ENCODE measurements at regions not wholly inside any gene's neighbourhood (a gene's known extent, or its start where the extent isn't known, plus 50 kb on each side); places are given as distances from the start of the nearest gene placed in this dataset.

DNA sequence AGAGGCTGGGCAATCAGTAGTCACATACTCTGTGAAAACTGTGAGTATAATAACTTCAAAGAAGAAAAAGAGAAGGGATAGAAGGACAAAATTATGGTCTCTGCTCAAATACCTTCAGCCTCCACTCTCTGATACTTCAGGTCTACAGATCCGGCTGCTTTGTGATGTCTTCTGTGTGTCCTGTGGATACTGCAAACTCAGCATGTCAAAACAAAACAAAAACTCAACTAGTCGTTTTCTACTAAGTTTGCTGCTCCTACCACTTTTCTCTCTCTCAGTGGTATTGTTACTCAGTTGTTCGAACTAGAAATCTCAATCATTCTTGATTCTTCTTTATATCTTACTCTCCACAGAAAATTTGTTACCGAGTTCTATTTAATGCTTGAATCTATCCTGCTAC, 202.4 kb upstream of the ANK2 start:
- FAIRE-seq, result no peak
- no TSS peak for BruUV-seq (replicated peaks)
- POLR2A ChIA-PET, result no interaction called here

DNA sequence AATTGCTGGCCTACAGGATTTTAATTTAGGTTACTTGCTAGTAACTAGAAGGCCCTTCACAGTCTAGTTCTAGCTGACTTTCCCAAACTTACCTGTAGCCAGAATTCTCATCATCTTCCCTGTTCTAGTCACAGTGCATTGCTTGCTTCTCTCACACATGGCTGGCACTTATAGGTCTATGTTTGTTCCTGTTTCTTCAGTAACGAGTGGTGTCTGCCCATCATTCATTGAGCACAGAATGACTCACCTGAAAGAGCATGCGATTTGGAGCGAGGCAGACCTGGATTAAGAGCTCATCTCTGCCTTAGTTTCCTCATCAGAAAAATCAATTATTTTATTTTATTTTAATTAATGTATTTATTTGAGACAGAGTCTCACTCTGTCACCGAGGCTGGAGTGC, 201.7 kb upstream of the ANK2 start:
- no peaks in the 10 kb centered on the region for H3K36me3 ChIP-seq (ENCODE audit: control insufficient read depth in 2 of 2, extremely low read depth in 1 of 2, insufficient read depth in 2 of 2, low read length in 2 of 2)
- no peak overlapping the region for H3K4me3 ChIP-seq (replicated peaks in 1 of 3; ENCODE audit: insufficient read depth in 1 of 3, low read depth in 1 of 3, low read length in 3 of 3)
- no peaks in the 10 kb centered on the region for H3K27me3 ChIP-seq (ENCODE audit: control insufficient read depth in 2 of 2, insufficient read depth in 2 of 2, low read length in 2 of 2)
- intact Hi-C loops (cut with micrococcal nuclease), result no loop called here
- no peak overlapping the region for H3K9ac ChIP-seq (replicated peaks; ENCODE audit: extremely low read depth, insufficient read depth, low read length)
- no peaks in the 10 kb centered on the region for H4K20me1 ChIP-seq (replicated peaks; ENCODE audit: control insufficient read depth, extremely low read depth, insufficient read depth, low read length)
- H3K4me1 ChIP-seq (ENCODE audit: control insufficient read depth, extremely low read depth, insufficient read depth, low read length), result no peaks in the 10 kb centered on the region
- no peaks in the 10 kb centered on the region for H3K9me3 ChIP-seq (replicated peaks; ENCODE audit: control insufficient read depth, insufficient read depth, low read length)
- CTCF ChIA-PET, result no interaction called here
- no peaks in the 10 kb centered on the region for H3K9me1 ChIP-seq (replicated peaks; ENCODE audit: control insufficient read depth, extremely low read depth, insufficient read depth, low read length)
- H3K4me2 ChIP-seq (ENCODE audit: insufficient read depth, low read length), result no peak overlapping the region
- H3K79me2 ChIP-seq (ENCODE audit: control insufficient read depth, insufficient read depth, low read length), result no peaks in the 10 kb centered on the region
- FAIRE-seq (no peak), DNase-seq (ENCODE audit: low read depth, low spot score) (no peak)
- H3K27ac ChIP-seq (ENCODE audit: insufficient read depth, low read depth, low read length), result no peak overlapping the region
- no peak for TF ChIP-seq POLR2A (IDR thresholded peaks at IDR 0.05; ENCODE audit: low read depth, low read length)
- no peak for TF ChIP-seq GATA2 (IDR thresholded peaks at IDR 0.05; ENCODE audit: insufficient read depth, insufficient read length, low read depth, low read length)
- TF ChIP-seq JUN (IDR thresholded peaks at IDR 0.05; ENCODE audit: borderline replicate concordance, insufficient read depth, insufficient read length, low read depth), result no peak
- TF ChIP-seq FOS (IDR thresholded peaks at IDR 0.05; ENCODE audit: borderline replicate concordance, insufficient read depth, low read length), result no peak
- TF ChIP-seq EZH2 (IDR thresholded peaks at IDR 0.05; ENCODE audit: borderline replicate concordance, low read depth, low read length, severe bottlenecking), result no peak
- no peak for TF ChIP-seq POLR2AphosphoS5 (IDR thresholded peaks at IDR 0.05; ENCODE audit: insufficient read depth, low read depth, low read length)
- no peak for TF ChIP-seq MAX (IDR thresholded peaks at IDR 0.05; ENCODE audit: insufficient read depth, insufficient read length)
- no peak for TF ChIP-seq MYC (IDR thresholded peaks at IDR 0.05; ENCODE audit: low read depth, low read length)
- TF ChIP-seq, protein P1, sequence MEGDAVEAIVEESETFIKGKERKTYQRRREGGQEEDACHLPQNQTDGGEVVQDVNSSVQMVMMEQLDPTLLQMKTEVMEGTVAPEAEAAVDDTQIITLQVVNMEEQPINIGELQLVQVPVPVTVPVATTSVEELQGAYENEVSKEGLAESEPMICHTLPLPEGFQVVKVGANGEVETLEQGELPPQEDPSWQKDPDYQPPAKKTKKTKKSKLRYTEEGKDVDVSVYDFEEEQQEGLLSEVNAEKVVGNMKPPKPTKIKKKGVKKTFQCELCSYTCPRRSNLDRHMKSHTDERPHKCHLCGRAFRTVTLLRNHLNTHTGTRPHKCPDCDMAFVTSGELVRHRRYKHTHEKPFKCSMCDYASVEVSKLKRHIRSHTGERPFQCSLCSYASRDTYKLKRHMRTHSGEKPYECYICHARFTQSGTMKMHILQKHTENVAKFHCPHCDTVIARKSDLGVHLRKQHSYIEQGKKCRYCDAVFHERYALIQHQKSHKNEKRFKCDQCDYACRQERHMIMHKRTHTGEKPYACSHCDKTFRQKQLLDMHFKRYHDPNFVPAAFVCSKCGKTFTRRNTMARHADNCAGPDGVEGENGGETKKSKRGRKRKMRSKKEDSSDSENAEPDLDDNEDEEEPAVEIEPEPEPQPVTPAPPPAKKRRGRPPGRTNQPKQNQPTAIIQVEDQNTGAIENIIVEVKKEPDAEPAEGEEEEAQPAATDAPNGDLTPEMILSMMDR (IDR thresholded peaks at IDR 0.05; ENCODE audit: extremely low read depth in 1 of 2, insufficient read depth in 1 of 2, low read depth in 1 of 2, low read length in 2 of 2), result no peak
- POLR2A ChIA-PET, result no interaction called here
- no peak overlapping the region for H2AFZ ChIP-seq (ENCODE audit: low read depth, low read length)
- no TSS peak for BruUV-seq (replicated peaks)
- dilution Hi-C loops (cut with MboI; ENCODE audit: extremely low pct_ligation_motif_present, low sequenced_read_pairs), result no loop called here

More for the DNA sequence above, 202.4 kb upstream of the ANK2 start:
- H2AFZ ChIP-seq (ENCODE audit: low read depth, low read length), result no peak overlapping the region
- no peak for DNase-seq (ENCODE audit: low read depth, low spot score)
- H3K36me3 ChIP-seq (ENCODE audit: control insufficient read depth in 2 of 2, extremely low read depth in 1 of 2, insufficient read depth in 2 of 2, low read length in 2 of 2), result no peaks in the 10 kb centered on the region
- H4K20me1 ChIP-seq (replicated peaks; ENCODE audit: control insufficient read depth, extremely low read depth, insufficient read depth, low read length), result no peaks in the 10 kb centered on the region
- CTCF ChIA-PET, result no interaction called here
- no peaks in the 10 kb centered on the region for H3K9me1 ChIP-seq (replicated peaks; ENCODE audit: control insufficient read depth, extremely low read depth, insufficient read depth, low read length)
- no peak for TF ChIP-seq EZH2 (IDR thresholded peaks at IDR 0.05; ENCODE audit: borderline replicate concordance, low read depth, low read length, severe bottlenecking)
- no peak for TF ChIP-seq POLR2A (IDR thresholded peaks at IDR 0.05; ENCODE audit: low read depth, low read length)
- TF ChIP-seq MYC (IDR thresholded peaks at IDR 0.05; ENCODE audit: low read depth, low read length), result no peak
- TF ChIP-seq MAX (IDR thresholded peaks at IDR 0.05; ENCODE audit: insufficient read depth, insufficient read length), result no peak
- no peak for TF ChIP-seq POLR2AphosphoS5 (IDR thresholded peaks at IDR 0.05; ENCODE audit: insufficient read depth, low read depth, low read length)
- H3K4me3 ChIP-seq (replicated peaks in 1 of 3; ENCODE audit: insufficient read depth in 1 of 3, low read depth in 1 of 3, low read length in 3 of 3), result no peak overlapping the region
- H3K4me1 ChIP-seq (ENCODE audit: control insufficient read depth, extremely low read depth, insufficient read depth, low read length), result no peaks in the 10 kb centered on the region
- no peaks in the 10 kb centered on the region for H3K27me3 ChIP-seq (ENCODE audit: control insufficient read depth in 2 of 2, insufficient read depth in 2 of 2, low read length in 2 of 2)
- no peak overlapping the region for H3K27ac ChIP-seq (ENCODE audit: insufficient read depth, low read depth, low read length)
- no peaks in the 10 kb centered on the region for H3K79me2 ChIP-seq (ENCODE audit: control insufficient read depth, insufficient read depth, low read length)
- intact Hi-C loops (cut with micrococcal nuclease), result no loop called here
- no peaks in the 10 kb centered on the region for H3K9me3 ChIP-seq (replicated peaks; ENCODE audit: control insufficient read depth, insufficient read depth, low read length)
- no peak overlapping the region for H3K4me2 ChIP-seq (ENCODE audit: insufficient read depth, low read length)
- H3K9ac ChIP-seq (replicated peaks; ENCODE audit: extremely low read depth, insufficient read depth, low read length), result no peak overlapping the region
- dilution Hi-C loops (cut with MboI; ENCODE audit: extremely low pct_ligation_motif_present, low sequenced_read_pairs), result no loop called here
